Endothelial cell (in vitro differentiated cells): ENCODE measurements at regions not wholly inside any gene's neighbourhood (a gene's known extent, or its start where the extent isn't known, plus 50 kb on each side); places are given as distances from the start of the nearest gene placed in this dataset.

Experiments used
- DNase-seq: peaks from one replicate; pipeline ENCODE4 v3.0.0; 2021; ENCODE audit warnings: low spot score
- H3K27ac Mint-ChIP-seq: one replicate; pipeline ENCODE4 v1.8.0; 2021; ENCODE audit warnings: mixed read lengths, inconsistent platforms; ENCODE audit not compliant: unreplicated experiment
- H3K27me3 Mint-ChIP-seq: one replicate; pipeline ENCODE4 v1.8.0; 2021; ENCODE audit warnings: mild to moderate bottlenecking, moderate library complexity, mixed read lengths, inconsistent platforms; ENCODE audit not compliant: unreplicated experiment
- H3K36me3 Mint-ChIP-seq: one replicate; pipeline ENCODE4 v1.8.0; 2021; ENCODE audit warnings: mild to moderate bottlenecking, low read depth, mixed read lengths, inconsistent platforms; ENCODE audit not compliant: unreplicated experiment
- H3K4me1 Mint-ChIP-seq: one replicate; pipeline ENCODE4 v1.8.0; 2021; ENCODE audit warnings: mild to moderate bottlenecking, mixed read lengths, inconsistent platforms; ENCODE audit not compliant: unreplicated experiment
- H3K4me3 Mint-ChIP-seq: one replicate; pipeline ENCODE4 v1.8.0; 2021; ENCODE audit warnings: mild to moderate bottlenecking, mixed read lengths, inconsistent platforms; ENCODE audit not compliant: unreplicated experiment
- H3K9me3 Mint-ChIP-seq: one replicate; pipeline ENCODE4 v1.8.0; 2021; ENCODE audit warnings: mixed read lengths, inconsistent platforms; ENCODE audit not compliant: unreplicated experiment
- CTCF ChIP-seq: fragments of 200-600 bp; sonication (generic); IDR thresholded peaks from one replicate; pipeline ENCODE4 v1.5.0; 2021; ENCODE audit warnings: antibody characterized with exemption; ENCODE audit not compliant: unreplicated experiment

DNA sequence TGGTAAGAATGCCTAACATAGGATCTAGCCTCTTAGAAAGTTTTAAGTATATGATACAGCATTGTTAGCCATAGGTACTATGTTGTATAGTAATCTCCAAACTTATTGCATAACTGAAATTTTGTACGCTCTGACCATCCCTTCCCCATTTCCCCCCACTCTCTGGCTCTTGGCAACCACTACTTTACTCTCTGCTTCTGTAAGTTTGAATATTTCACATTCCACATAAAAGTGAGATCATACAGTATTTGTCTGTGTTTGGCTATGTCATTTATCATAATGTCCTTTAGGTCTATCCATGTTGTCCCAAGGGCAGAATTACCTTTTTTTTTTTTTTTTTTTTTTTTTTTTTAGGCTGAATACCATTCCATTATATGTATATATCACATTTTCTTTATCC lies 396.9 kb downstream of the DLEU7 start:
- no peak overlapping the region for H3K4me3 Mint-ChIP-seq
- H3K36me3 Mint-ChIP-seq, result no peaks in the 10 kb centered on the region
- no peak overlapping the region for H3K27ac Mint-ChIP-seq
- DNase-seq, result no peak
- no peaks in the 10 kb centered on the region for H3K9me3 Mint-ChIP-seq
- H3K27me3 Mint-ChIP-seq, result no peaks in the 10 kb centered on the region
- peaks cover 18% of the 10 kb centered on the region for H3K4me1 Mint-ChIP-seq
- TF ChIP-seq CTCF, result no peak

DNA sequence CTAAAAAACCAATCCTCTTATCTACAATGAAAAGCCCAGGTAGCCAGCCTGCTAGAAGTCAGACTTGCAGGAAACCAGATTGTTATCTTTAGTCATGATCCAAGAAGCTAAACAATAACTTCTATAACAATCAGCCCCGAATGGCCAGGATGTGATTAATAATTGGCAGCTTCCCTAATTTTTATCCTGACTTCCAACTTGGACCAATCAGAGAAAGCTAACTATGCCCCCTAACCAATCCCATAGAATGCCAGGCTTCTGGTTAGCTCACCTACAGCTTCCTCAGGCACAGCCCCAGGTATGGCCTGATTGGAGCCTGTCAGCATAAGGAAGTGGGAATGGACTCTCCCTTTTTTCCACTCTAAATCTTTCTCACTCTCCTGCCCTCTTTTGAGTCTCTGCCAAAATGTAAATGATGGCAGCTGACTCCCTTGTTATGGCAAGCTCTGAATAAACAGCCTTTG lies 394.9 kb downstream of the DLEU7 start:
- Mint-ChIP-seq H3K4me3 (no peak overlapping the region), H3K36me3 (no peaks in the 10 kb centered on the region), H3K9me3 (no peaks in the 10 kb centered on the region), H3K4me1 (peaks cover 21% of the 10 kb centered on the region), H3K27ac (peak overlapping the region; percentile 92), H3K27me3 (no peaks in the 10 kb centered on the region)
- TF ChIP-seq CTCF, result no peak
- no peak for DNase-seq

- H3K9me3 Mint-ChIP-seq, result no peaks in the 10 kb centered on the region
- no peaks in the 10 kb centered on the region for H3K27me3 Mint-ChIP-seq
- no peak for DNase-seq
- peaks cover 21% of the 10 kb centered on the region for H3K4me1 Mint-ChIP-seq
- peak overlapping the region; percentile 74 for H3K27ac Mint-ChIP-seq
- no peak for TF ChIP-seq CTCF
- no peaks in the 10 kb centered on the region for H3K36me3 Mint-ChIP-seq
- no peak overlapping the region for H3K4me3 Mint-ChIP-seq
Measured at GRCh38 chr13:50449465-50449864, 394.0 kb downstream of the DLEU7 start.

GRCh38 chr13:50450279-50450678 lies 393.2 kb downstream of the DLEU7 start:
- no peak for DNase-seq
- H3K9me3 Mint-ChIP-seq, result no peaks in the 10 kb centered on the region
- H3K27me3 Mint-ChIP-seq, result no peaks in the 10 kb centered on the region
- peaks cover 21% of the 10 kb centered on the region for H3K4me1 Mint-ChIP-seq
- H3K36me3 Mint-ChIP-seq, result no peaks in the 10 kb centered on the region
- no peak for TF ChIP-seq CTCF
- no peak overlapping the region for H3K4me3 Mint-ChIP-seq
- no peak overlapping the region for H3K27ac Mint-ChIP-seq

GRCh38 chr13:50451609-50452008 lies 391.9 kb downstream of the DLEU7 start:
- Mint-ChIP-seq H3K9me3 (no peaks in the 10 kb centered on the region), H3K36me3 (no peaks in the 10 kb centered on the region), H3K27ac (no peak overlapping the region), H3K27me3 (no peaks in the 10 kb centered on the region), H3K4me3 (no peak overlapping the region), H3K4me1 (peaks cover 21% of the 10 kb centered on the region)
- no peak for TF ChIP-seq CTCF
- no peak for DNase-seq
